PC-9 (cell line): ENCODE measurements at regions not wholly inside any gene's neighbourhood (a gene's known extent, or its start where the extent isn't known, plus 50 kb on each side); places are given as distances from the start of the nearest gene placed in this dataset.

Experiments
- BruUV-seq: library from RNA; stranded (reverse); fragments of 400-500 nt; replicated peaks from 2 replicates; lab custom pipeline; 2021; lab: Mats Ljungman, UMichigan
- CTCF ChIA-PET: fragments of 300-600 bp; sonication (Branson Sonifier 250); formaldehyde crosslinking; loops from one replicate; lab custom pipeline; 2022; ENCODE audit warnings: antibody characterized with exemption; lab: Charles Lee
- POLR2A ChIA-PET: fragments of 300-600 bp; sonication (Branson Sonifier 250); formaldehyde crosslinking; loops from one replicate; lab custom pipeline; 2022; ENCODE audit warnings: antibody characterized with exemption; ENCODE audit not compliant: unreplicated experiment; lab: Charles Lee
- DNase-seq, 2 experiments: peaks; one replicate each; pipeline versions ENCODE4 v3.0.0 to v3.0.0-alpha.2; 2015 to 2022; ENCODE audit warnings: mixed read lengths in 1 of 2
- H2AFZ ChIP-seq: fragments of 200-600 bp; sonication (generic); 2 replicates; pipeline ENCODE4 v1.8.1; 2017; ENCODE audit warnings: antibody characterized with exemption
- H3F3A ChIP-seq: fragments of 200-600 bp; sonication (generic); 2 replicates; pipeline ENCODE4 v1.8.1; 2017; ENCODE audit warnings: antibody characterized with exemption, mild to moderate bottlenecking, low read depth; ENCODE audit not compliant: insufficient read depth
- H3K27ac ChIP-seq: fragments of 200-600 bp; sonication (generic); 2 replicates; pipeline ENCODE4 v1.6.1; 2016; ENCODE audit warnings: mixed run types
- H3K27me3 ChIP-seq: fragments of 200-600 bp; sonication (generic); 2 replicates; pipeline ENCODE4 v1.6.1; 2016; ENCODE audit warnings: low read depth, mixed run types; ENCODE audit not compliant: insufficient read depth
- H3K36me3 ChIP-seq: fragments of 200-600 bp; sonication (generic); 2 replicates; pipeline ENCODE4 v1.6.1; 2016; ENCODE audit warnings: low read depth, mixed run types
- H3K4me1 ChIP-seq: fragments of 200-600 bp; sonication (generic); replicated peaks from 2 replicates; pipeline ENCODE4 v1.6.1; 2016; ENCODE audit warnings: mixed run types; ENCODE audit not compliant: insufficient read depth
- H3K4me2 ChIP-seq: fragments of 200-600 bp; sonication (generic); 2 replicates; pipeline ENCODE4 v1.6.1; 2017; ENCODE audit warnings: mixed run types
- H3K4me3 ChIP-seq: fragments of 200-600 bp; sonication (generic); 2 replicates; pipeline ENCODE4 v1.6.1; 2016; ENCODE audit warnings: mixed run types
- H3K79me2 ChIP-seq: fragments of 200-600 bp; sonication (generic); 2 replicates; pipeline ENCODE4 v1.6.1; 2017; ENCODE audit warnings: low read depth, mixed run types
- H3K9me2 ChIP-seq: fragments of 200-600 bp; sonication (generic); 2 replicates; pipeline ENCODE4 v1.8.1; 2017; ENCODE audit warnings: mild to moderate bottlenecking; ENCODE audit not compliant: insufficient read depth
- H3K9me3 ChIP-seq: fragments of 200-600 bp; sonication (generic); 2 replicates; pipeline ENCODE4 v1.8.1; 2016; ENCODE audit warnings: low read depth; ENCODE audit not compliant: insufficient read depth
- H4K20me1 ChIP-seq: fragments of 200-600 bp; sonication (generic); 2 replicates; pipeline ENCODE4 v1.8.1; 2017; ENCODE audit not compliant: insufficient read depth
- CTCF ChIP-seq: fragments of 200-600 bp; sonication (generic); conservative IDR thresholded peaks from 2 replicates; pipeline ENCODE4 v1.6.1; 2017; ENCODE audit warnings: mixed run types, antibody characterized with exemption, mild to moderate bottlenecking, moderate library complexity
- EZH2 ChIP-seq: fragments of 200-600 bp; sonication (generic); IDR thresholded peaks from 2 replicates; pipeline ENCODE4 v1.8.0; 2017; ENCODE audit warnings: antibody characterized with exemption, low read depth
- intact Hi-C: fragments of 100-400 bp; cut with micrococcal nuclease; formaldehyde crosslinking; loops from one replicate; pipeline ENCODE4 v1.10.0; 2022; ENCODE audit not compliant: unreplicated experiment

- H2AFZ ChIP-seq: no peak overlapping the region
- H3K27ac ChIP-seq: no peak overlapping the region
- BruUV-seq: no TSS peak
- H3K36me3 ChIP-seq: no peaks in the 10 kb centered on the region
- H3F3A ChIP-seq: no peaks in the 10 kb centered on the region
- H3K9me2 ChIP-seq: no peaks in the 10 kb centered on the region
- H3K4me1 ChIP-seq: no peaks in the 10 kb centered on the region
- no peak for TF ChIP-seq EZH2
- no peak for TF ChIP-seq CTCF
- DNase-seq: no peak
- H3K9me3 ChIP-seq: no peaks in the 10 kb centered on the region
- no peak overlapping the region for H3K4me3 ChIP-seq
- no peak overlapping the region for H3K4me2 ChIP-seq
- POLR2A ChIA-PET: no interaction called here
- no peaks in the 10 kb centered on the region for H3K79me2 ChIP-seq
- H4K20me1 ChIP-seq: no peaks in the 10 kb centered on the region
- CTCF ChIA-PET: no interaction called here
- H3K27me3 ChIP-seq: peaks cover 89% of the 10 kb centered on the region
- intact Hi-C loops: no loop called here
Observed at GRCh38 chr18:77985526-77986281, 736.1 kb downstream of the GALR1 start.

GRCh38 chr18:77990131-77990530 is 740.5 kb downstream of the GALR1 start:
- H3K27ac ChIP-seq: no peak overlapping the region
- ChIA-PET POLR2A (no interaction called here), CTCF (no interaction called here)
- no peaks in the 10 kb centered on the region for H3K36me3 ChIP-seq
- no peaks in the 10 kb centered on the region for H3K9me3 ChIP-seq
- no peaks in the 10 kb centered on the region for H4K20me1 ChIP-seq
- no peak for DNase-seq
- H3K4me3 ChIP-seq: no peak overlapping the region
- H2AFZ ChIP-seq: no peak overlapping the region
- H3K4me1 ChIP-seq: no peaks in the 10 kb centered on the region
- H3F3A ChIP-seq: no peaks in the 10 kb centered on the region
- H3K79me2 ChIP-seq: no peaks in the 10 kb centered on the region
- H3K9me2 ChIP-seq: no peaks in the 10 kb centered on the region
- peaks cover 75% of the 10 kb centered on the region for H3K27me3 ChIP-seq
- intact Hi-C loops: no loop called here
- TF ChIP-seq CTCF (no peak), EZH2 (no peak)
- H3K4me2 ChIP-seq: no peak overlapping the region
- no TSS peak for BruUV-seq

- ChIA-PET POLR2A (no interaction called here), CTCF (no interaction called here)
- Histone ChIP-seq H3K9me3 (no peaks in the 10 kb centered on the region), H3K27ac (no peak overlapping the region), H3K9me2 (no peaks in the 10 kb centered on the region), H4K20me1 (no peaks in the 10 kb centered on the region), H3K4me3 (no peak overlapping the region), H3K36me3 (no peaks in the 10 kb centered on the region), H3K4me1 (no peaks in the 10 kb centered on the region), H3F3A (no peaks in the 10 kb centered on the region), H3K27me3 (peaks cover 75% of the 10 kb centered on the region), H2AFZ (no peak overlapping the region), H3K4me2 (no peak overlapping the region), H3K79me2 (no peaks in the 10 kb centered on the region)
- intact Hi-C loops: no loop called here
- TF ChIP-seq EZH2 (no peak), CTCF (no peak)
- no TSS peak for BruUV-seq
- no peak for DNase-seq
Observed at GRCh38 chr18:77990901-77991300, 741.3 kb downstream of the GALR1 start.
